ENCODE measurements at regions not wholly inside any gene's neighbourhood (a gene's known extent, or its start where the extent isn't known, plus 50 kb on each side); places are given as distances from the start of the nearest gene placed in this dataset.

DNA sequence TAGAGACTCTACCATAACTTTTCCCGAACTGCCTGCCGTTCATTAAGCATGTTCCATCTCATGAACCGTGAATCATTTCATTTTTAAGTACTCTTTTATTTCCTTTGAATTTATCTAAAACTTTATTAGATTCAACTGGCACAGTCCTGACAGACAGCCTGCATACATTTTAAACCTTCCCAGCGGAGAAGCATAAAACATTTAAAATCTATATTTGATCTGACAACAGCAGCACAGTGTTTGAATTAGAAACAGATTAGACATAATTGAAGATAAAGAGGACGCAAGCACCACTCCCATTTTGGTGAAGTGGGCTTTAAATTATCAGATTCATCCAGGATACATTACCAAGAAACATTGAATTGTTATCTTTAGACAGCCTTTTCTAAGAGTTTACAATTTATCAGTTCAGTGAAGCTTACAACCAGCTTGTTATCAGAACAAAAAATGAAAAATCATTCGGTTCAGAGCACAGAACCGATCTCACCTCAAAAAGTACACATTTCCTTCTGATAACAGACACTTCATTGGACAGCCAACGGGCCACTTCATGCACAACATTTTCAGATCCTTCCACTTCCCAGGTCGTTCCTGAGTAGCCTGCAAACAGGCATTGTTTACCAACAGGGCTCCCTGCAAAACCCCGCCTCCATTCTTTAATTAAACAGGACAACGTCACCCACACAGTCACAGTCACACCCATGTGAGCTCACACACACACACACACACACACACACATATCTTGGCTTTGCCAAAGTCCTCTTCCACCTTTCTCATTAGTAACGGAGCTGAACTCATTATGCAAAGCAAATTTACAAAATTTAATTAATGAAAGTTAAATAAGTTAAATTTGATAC lies 171.2 kb downstream of the SP3 start:
- Histone ChIP-seq H3K9me3 (no peaks in the 10 kb centered on the region), H3K4me1 (no peaks in the 10 kb centered on the region), H3K4me3 (no peak overlapping the region), H3K36me3 (no peaks in the 10 kb centered on the region), H3K27me3 (no peaks in the 10 kb centered on the region), H3K27ac (no peak overlapping the region)
- TF ChIP-seq POLR2A (IDR thresholded peaks at IDR 0.05), result no peak
- TF ChIP-seq, protein P1, sequence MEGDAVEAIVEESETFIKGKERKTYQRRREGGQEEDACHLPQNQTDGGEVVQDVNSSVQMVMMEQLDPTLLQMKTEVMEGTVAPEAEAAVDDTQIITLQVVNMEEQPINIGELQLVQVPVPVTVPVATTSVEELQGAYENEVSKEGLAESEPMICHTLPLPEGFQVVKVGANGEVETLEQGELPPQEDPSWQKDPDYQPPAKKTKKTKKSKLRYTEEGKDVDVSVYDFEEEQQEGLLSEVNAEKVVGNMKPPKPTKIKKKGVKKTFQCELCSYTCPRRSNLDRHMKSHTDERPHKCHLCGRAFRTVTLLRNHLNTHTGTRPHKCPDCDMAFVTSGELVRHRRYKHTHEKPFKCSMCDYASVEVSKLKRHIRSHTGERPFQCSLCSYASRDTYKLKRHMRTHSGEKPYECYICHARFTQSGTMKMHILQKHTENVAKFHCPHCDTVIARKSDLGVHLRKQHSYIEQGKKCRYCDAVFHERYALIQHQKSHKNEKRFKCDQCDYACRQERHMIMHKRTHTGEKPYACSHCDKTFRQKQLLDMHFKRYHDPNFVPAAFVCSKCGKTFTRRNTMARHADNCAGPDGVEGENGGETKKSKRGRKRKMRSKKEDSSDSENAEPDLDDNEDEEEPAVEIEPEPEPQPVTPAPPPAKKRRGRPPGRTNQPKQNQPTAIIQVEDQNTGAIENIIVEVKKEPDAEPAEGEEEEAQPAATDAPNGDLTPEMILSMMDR (IDR thresholded peaks at IDR 0.05), result no peak
- WGBS, 2 donors, result 73 to 83% methylated on average over 12 of the region's 12 CpGs
- DNase-seq, result no peak
- intact Hi-C loops (cut with DNase I), result no loop called here

DNA sequence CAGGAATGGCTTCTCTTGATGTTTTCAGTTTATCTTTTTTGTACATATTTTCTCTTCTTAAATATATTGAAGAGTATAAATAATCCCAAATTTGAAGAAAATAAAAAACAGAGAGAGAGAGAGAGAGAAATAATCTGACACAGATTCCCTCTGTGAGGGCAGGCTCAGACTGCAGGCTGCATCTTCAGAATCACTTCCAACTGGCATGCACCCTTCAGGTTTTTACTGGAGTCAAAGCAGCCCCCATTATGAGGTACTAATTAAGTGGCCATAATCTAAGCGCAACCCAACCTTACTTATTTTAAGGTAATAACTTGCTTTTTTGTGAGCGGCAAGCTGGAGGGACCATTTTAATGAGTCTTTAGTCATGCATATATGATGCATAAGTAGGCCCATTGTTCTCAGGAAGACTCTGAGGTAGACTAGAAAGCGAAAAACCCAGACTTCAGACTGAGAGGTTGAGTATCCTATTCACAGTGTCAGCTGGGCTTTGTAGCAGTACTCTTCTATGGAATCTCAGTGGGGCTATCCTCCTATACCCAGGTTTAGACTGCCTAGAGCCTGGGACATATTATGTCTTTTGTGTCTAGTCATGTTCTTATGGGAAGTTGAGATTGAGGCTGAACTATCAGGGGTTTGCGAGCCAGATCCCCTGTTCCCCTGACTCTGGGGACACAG lies 167.4 kb downstream of the SP3 start:
- no peak overlapping the region for H3K27ac ChIP-seq
- no peak overlapping the region for H3K4me3 ChIP-seq
- H3K36me3 ChIP-seq, result no peaks in the 10 kb centered on the region
- 94 to 97% methylated on average over 3 to 4 of the region's 4 CpGs for WGBS, 2 donors
- H3K27me3 ChIP-seq, result no peaks in the 10 kb centered on the region
- H3K9me3 ChIP-seq, result no peaks in the 10 kb centered on the region
- intact Hi-C loops (cut with DNase I), result no loop called here
- no peaks in the 10 kb centered on the region for H3K4me1 ChIP-seq
- no peak for DNase-seq
- TF ChIP-seq, protein P1 (IDR thresholded peaks at IDR 0.05), result no peak
- TF ChIP-seq POLR2A (IDR thresholded peaks at IDR 0.05), result no peak

DNA sequence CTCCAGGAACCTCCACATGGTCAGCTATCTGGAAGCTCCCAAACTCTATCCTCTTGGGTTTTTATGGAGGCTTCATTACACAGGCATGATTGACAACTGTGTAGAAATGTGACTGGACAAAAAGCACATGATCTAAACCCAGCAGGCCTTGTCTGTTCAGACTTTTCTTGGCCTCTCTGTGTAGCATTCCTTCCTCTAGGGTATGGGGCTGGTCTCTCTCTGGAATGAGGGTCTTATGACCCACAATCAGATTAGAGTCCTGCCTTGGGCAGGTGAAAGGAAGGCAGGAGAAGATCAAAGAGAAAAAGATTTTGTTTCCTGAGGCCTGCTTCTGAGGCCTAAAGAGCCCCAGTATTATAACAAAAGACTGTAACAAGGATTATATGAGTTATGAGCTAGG lies 162.7 kb downstream of the SP3 start:
- DNase-seq, result no peak
- Histone ChIP-seq H3K4me1 (no peaks in the 10 kb centered on the region), H3K9me3 (no peaks in the 10 kb centered on the region), H3K27ac (no peak overlapping the region), H3K4me3 (no peak overlapping the region), H3K36me3 (no peaks in the 10 kb centered on the region), H3K27me3 (no peaks in the 10 kb centered on the region)
- no peak for TF ChIP-seq POLR2A (IDR thresholded peaks at IDR 0.05)
- TF ChIP-seq, protein P1 (IDR thresholded peaks at IDR 0.05), result no peak
- intact Hi-C loops (cut with DNase I), result no loop called here

DNA sequence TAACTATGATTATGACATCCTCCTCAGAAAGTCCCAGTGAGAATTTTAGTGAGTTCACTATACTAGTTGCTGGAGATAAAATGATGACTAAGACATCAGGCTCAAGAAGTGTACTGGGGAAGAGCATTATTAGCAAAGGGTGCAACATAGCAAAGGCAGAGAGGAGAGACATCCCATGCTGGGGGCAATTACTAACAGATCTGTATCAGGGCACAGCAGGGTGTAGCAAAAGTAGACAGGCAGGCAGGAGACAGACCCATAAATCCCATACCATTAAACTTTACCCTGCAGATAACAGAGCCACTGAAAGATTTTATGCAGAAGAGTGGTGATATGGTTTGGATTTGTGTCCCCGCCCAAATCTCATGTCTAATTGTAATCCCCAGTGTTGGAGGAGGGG lies 161.7 kb downstream of the SP3 start:
- 86% methylated on average over 1 of the region's 1 CpG for WGBS, 2 donors
- no peaks in the 10 kb centered on the region for H3K27me3 ChIP-seq
- TF ChIP-seq POLR2A (IDR thresholded peaks at IDR 0.05), result no peak
- TF ChIP-seq, protein P1 (IDR thresholded peaks at IDR 0.05), result no peak

DNA sequence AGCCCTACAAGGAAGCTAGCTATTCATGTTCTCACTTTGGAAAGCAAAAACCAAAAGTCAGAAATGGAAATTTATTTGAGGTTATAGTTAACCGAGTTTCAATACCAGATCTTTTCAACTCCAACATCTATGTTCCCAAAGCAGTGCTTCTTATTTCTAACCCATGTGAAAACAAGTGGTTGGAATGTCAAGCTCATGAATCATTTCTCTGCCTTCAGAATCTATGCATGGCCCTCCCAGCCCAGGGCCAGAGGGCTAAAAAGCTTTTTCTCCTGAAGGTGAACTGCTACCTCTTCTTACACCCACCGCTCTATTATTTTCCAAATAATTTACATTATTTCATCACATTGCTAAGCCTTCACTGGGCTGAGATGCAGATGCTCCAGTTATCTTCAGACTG lies 158.4 kb downstream of the SP3 start:
- no peak overlapping the region for H3K4me3 ChIP-seq
- no peaks in the 10 kb centered on the region for H3K9me3 ChIP-seq
- no peaks in the 10 kb centered on the region for H3K36me3 ChIP-seq
- H3K27ac ChIP-seq, result no peak overlapping the region
- peaks cover 0 to 8% (median 0%) of the 10 kb centered on the region in 3 donors for H3K4me1 ChIP-seq
- no peaks in the 10 kb centered on the region for H3K27me3 ChIP-seq
- WGBS, 2 donors, result 79 to 89% methylated on average over 2 of the region's 2 CpGs
- no peak for DNase-seq
- intact Hi-C loops (cut with DNase I), result no loop called here
- no peak for TF ChIP-seq POLR2A (IDR thresholded peaks at IDR 0.05)
- TF ChIP-seq, protein P1 (IDR thresholded peaks at IDR 0.05), result no peak

More for the DNA sequence above, 161.7 kb downstream of the SP3 start:
- Histone ChIP-seq H3K36me3 (no peaks in the 10 kb centered on the region), H3K27ac (no peak overlapping the region), H3K4me3 (no peak overlapping the region), H3K9me3 (no peaks in the 10 kb centered on the region), H3K4me1 (peaks cover 0 to under 1% (median 0%) of the 10 kb centered on the region in 3 donors)
- no peak for DNase-seq
- intact Hi-C loops (cut with DNase I), result no loop called here
